ENCODE measurements at regions not wholly inside any gene's neighbourhood (a gene's known extent, or its start where the extent isn't known, plus 50 kb on each side); places are given as distances from the start of the nearest gene placed in this dataset.

DNA sequence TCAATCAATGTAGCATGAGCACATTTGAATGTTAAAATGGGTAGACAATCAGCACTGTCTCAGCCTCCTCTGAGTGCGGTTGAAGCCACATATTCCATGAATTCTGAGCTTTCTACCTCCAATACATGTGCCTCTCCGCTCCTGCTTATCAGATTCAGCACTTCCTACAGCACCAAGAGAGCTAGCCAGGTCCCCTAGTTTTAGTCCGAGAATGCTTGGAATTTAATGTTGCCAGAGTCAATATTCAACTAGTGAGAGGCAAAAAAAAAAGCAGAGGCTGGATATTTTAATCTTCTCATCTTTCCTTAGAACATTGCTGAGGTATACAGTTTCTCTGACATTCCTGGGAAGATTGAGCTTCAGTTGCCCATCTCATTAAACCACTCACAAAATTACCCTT is 1979.1 kb upstream of the CDH9 start:
- no peak overlapping the region for H3K4me3 ChIP-seq (ENCODE audit: low read depth, low read length)
- no peaks in the 10 kb centered on the region for H3K36me3 ChIP-seq (ENCODE audit: control insufficient read depth, insufficient read depth, low read length)

DNA sequence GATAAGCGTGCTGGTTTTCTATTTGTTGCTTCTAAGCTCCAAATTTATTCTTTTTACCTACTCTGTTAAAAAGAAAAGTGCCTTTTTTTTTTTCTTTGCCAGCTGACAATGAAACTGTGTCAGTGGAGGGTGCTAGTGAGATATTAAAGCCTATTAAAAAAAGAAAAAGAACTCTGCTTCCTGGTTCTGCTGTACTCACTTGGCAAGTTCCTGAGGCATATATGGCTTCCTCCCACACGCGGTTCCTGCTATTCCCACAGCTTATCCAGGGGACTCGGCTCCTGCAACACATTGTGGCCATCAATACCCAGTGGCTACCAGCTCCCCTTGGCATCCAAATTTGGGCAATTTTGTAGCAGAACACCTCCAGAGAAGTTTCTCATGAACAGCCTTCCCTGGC is 1977.7 kb upstream of the CDH9 start:
- DNase-seq (ENCODE audit: low read depth in 4 of 6, low spot score in 6 of 6), result no peak
- Histone ChIP-seq H3K27ac (ENCODE audit: low read depth, low read length) (no peak overlapping the region), H3K4me1 (ENCODE audit: control insufficient read depth, insufficient read depth, low read length) (no peaks in the 10 kb centered on the region), H3K4me3 (ENCODE audit: low read depth, low read length) (no peak overlapping the region), H3K27me3 (ENCODE audit: control insufficient read depth, insufficient read depth, low read length) (no peaks in the 10 kb centered on the region), H3K9me3 (ENCODE audit: control insufficient read depth, insufficient read depth, low read length) (no peaks in the 10 kb centered on the region), H3K36me3 (ENCODE audit: control insufficient read depth, insufficient read depth, low read length) (no peaks in the 10 kb centered on the region)
- 88% methylated on average over 3 of the region's 4 CpGs for WGBS (ENCODE audit: insufficient coverage)

More for the DNA sequence above, 1979.1 kb upstream of the CDH9 start:
- H3K4me1 ChIP-seq (ENCODE audit: control insufficient read depth, insufficient read depth, low read length), result no peaks in the 10 kb centered on the region
- no peak overlapping the region for H3K27ac ChIP-seq (ENCODE audit: low read depth, low read length)
- H3K9me3 ChIP-seq (ENCODE audit: control insufficient read depth, insufficient read depth, low read length), result no peaks in the 10 kb centered on the region
- DNase-seq (ENCODE audit: low read depth in 4 of 6, low spot score in 6 of 6), result no peak
- no CpG with 5 or more reads among the region's 3 CpGs for WGBS (ENCODE audit: insufficient coverage)
- no peaks in the 10 kb centered on the region for H3K27me3 ChIP-seq (ENCODE audit: control insufficient read depth, insufficient read depth, low read length)

DNA sequence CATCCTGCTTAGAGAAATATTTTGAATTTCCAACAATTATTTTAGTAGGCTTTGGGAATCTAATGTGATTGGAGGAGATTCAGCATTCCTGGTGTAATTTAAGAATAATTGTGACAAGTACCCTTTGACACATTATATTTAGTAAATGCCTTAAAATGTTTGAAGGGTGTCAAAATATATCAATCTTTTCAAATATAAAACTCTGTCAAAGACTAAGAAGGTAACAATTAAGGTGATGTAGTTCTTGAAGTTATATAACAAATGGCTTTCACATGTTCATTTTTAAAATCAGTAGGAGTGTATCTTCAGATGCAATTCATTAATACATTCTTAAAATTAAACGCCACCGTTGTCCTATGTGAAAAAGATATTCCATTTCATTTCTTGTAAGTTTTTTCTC is 1977.1 kb upstream of the CDH9 start:
- no CpG with 5 or more reads among the region's 2 CpGs for WGBS (ENCODE audit: insufficient coverage)
- no peaks in the 10 kb centered on the region for H3K36me3 ChIP-seq (ENCODE audit: control insufficient read depth, insufficient read depth, low read length)

DNA sequence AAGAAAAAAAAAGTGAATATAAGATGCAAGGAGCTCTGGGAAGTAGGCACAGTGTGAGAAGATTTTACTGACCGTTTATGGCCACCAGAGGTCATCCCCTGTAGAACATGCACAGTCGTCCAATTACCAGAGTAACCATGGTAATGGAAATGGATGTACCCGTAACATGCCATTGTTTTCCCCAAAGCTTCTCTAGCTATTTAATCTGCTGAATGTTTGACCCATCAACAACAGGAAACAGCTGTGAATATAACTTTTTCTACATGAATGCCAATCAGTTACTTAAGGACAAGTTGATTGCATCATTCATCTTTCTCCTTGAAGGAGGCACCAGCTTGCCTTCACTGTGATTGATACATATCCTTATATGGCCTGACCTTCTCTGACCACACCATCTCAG is 1967.0 kb upstream of the CDH9 start:
- Histone ChIP-seq H3K27me3 (ENCODE audit: control insufficient read depth, insufficient read depth, low read length) (no peaks in the 10 kb centered on the region), H3K36me3 (ENCODE audit: control insufficient read depth, insufficient read depth, low read length) (no peaks in the 10 kb centered on the region), H3K27ac (ENCODE audit: low read depth, low read length) (no peak overlapping the region), H3K9me3 (ENCODE audit: control insufficient read depth, insufficient read depth, low read length) (no peaks in the 10 kb centered on the region), H3K4me1 (ENCODE audit: control insufficient read depth, insufficient read depth, low read length) (no peaks in the 10 kb centered on the region), H3K4me3 (ENCODE audit: low read depth, low read length) (no peak overlapping the region)
- WGBS (ENCODE audit: insufficient coverage), result 46% methylated on average over 2 of the region's 3 CpGs
- no peak for DNase-seq (ENCODE audit: low read depth in 4 of 6, low spot score in 6 of 6)

More for the DNA sequence above, 1977.1 kb upstream of the CDH9 start:
- Histone ChIP-seq H3K4me3 (ENCODE audit: low read depth, low read length) (no peak overlapping the region), H3K27me3 (ENCODE audit: control insufficient read depth, insufficient read depth, low read length) (no peaks in the 10 kb centered on the region), H3K27ac (ENCODE audit: low read depth, low read length) (no peak overlapping the region), H3K4me1 (ENCODE audit: control insufficient read depth, insufficient read depth, low read length) (no peaks in the 10 kb centered on the region), H3K9me3 (ENCODE audit: control insufficient read depth, insufficient read depth, low read length) (no peaks in the 10 kb centered on the region)
- DNase-seq (ENCODE audit: low read depth in 4 of 6, low spot score in 6 of 6), result no peak

DNA sequence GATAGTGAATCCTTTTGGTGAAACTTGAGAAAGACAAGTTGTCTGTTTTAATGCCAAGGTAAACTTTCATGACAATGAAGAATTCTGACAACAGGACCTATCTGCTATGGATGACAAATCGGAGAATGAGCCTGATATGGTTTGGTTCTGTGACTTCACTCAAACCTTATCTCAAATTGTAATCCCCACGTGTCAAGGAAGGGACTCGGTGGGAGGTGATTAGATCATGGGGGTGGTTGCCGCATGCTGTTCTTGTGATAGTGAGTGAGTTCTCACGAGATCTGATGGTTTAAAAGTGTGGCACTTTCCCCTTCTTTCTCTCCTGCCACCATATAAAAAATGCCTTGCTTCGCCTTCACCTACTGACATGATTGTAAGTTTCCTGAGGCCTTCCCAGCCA is 1964.1 kb upstream of the CDH9 start:
- Histone ChIP-seq H3K27ac (ENCODE audit: low read depth, low read length) (no peak overlapping the region), H3K4me3 (ENCODE audit: low read depth, low read length) (no peak overlapping the region), H3K4me1 (ENCODE audit: control insufficient read depth, insufficient read depth, low read length) (no peaks in the 10 kb centered on the region), H3K36me3 (ENCODE audit: control insufficient read depth, insufficient read depth, low read length) (no peaks in the 10 kb centered on the region), H3K27me3 (ENCODE audit: control insufficient read depth, insufficient read depth, low read length) (no peaks in the 10 kb centered on the region), H3K9me3 (ENCODE audit: control insufficient read depth, insufficient read depth, low read length) (no peaks in the 10 kb centered on the region)
- no CpG with 5 or more reads among the region's 6 CpGs for WGBS (ENCODE audit: insufficient coverage)
- no peak for DNase-seq (ENCODE audit: low read depth in 4 of 6, low spot score in 6 of 6)

DNA sequence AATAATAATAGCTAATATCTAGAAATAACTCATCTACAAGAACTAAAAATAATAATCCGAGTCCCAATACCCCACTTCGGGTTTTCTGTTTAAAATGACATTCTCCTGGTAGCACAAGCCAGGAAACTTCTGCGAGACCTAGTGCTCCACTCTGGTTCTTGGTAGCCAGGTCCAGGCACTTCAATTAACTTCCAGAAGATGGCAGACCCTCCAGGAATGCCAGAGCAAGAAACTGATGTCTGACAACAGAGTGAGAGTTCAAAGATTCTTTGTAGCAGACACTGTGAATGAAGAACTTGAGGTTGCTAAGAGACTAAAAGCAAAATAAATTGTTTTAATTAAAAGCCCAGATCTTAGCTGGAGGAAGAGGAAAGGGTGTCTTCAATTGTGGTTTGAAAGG is 1963.3 kb upstream of the CDH9 start:
- no peak overlapping the region for H3K27ac ChIP-seq (ENCODE audit: low read depth, low read length)
- H3K9me3 ChIP-seq (ENCODE audit: control insufficient read depth, insufficient read depth, low read length), result no peaks in the 10 kb centered on the region
- H3K4me1 ChIP-seq (ENCODE audit: control insufficient read depth, insufficient read depth, low read length), result no peaks in the 10 kb centered on the region
- WGBS (ENCODE audit: insufficient coverage), result 87% methylated on average over 3 of the region's 3 CpGs
- H3K36me3 ChIP-seq (ENCODE audit: control insufficient read depth, insufficient read depth, low read length), result no peaks in the 10 kb centered on the region
- H3K27me3 ChIP-seq (ENCODE audit: control insufficient read depth, insufficient read depth, low read length), result no peaks in the 10 kb centered on the region
- DNase-seq (ENCODE audit: low read depth in 4 of 6, low spot score in 6 of 6), result no peak
- H3K4me3 ChIP-seq (ENCODE audit: low read depth, low read length), result no peak overlapping the region

DNA sequence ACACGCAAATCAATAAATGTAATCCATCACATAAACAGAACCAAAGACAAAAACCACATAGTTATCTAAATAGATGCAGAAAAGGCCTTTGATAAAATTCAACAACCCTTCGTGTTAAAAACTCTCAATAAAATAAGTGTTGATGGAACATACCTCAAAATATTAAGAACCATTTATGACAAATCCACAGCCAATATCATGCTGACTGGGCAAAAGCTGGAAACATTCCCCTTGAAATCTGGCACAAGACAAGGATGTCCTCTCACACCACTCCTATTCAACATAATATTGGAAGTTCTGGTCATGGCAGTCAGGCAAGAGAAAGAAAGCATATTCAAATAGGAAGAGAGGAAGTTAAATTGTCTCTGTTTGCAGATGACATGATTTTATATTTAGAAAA is 1946.3 kb upstream of the CDH9 start:
- H3K9me3 ChIP-seq (ENCODE audit: control insufficient read depth, insufficient read depth, low read length), result peaks cover 1% of the 10 kb centered on the region
- no peak for DNase-seq (ENCODE audit: low read depth in 4 of 6, low spot score in 6 of 6)
- no CpG with 5 or more reads among the region's 2 CpGs for WGBS (ENCODE audit: insufficient coverage)
- H3K4me3 ChIP-seq (ENCODE audit: low read depth, low read length), result no peak overlapping the region
- no peaks in the 10 kb centered on the region for H3K36me3 ChIP-seq (ENCODE audit: control insufficient read depth, insufficient read depth, low read length)
- no peaks in the 10 kb centered on the region for H3K27me3 ChIP-seq (ENCODE audit: control insufficient read depth, insufficient read depth, low read length)
- no peaks in the 10 kb centered on the region for H3K4me1 ChIP-seq (ENCODE audit: control insufficient read depth, insufficient read depth, low read length)
- no peak overlapping the region for H3K27ac ChIP-seq (ENCODE audit: low read depth, low read length)

DNA sequence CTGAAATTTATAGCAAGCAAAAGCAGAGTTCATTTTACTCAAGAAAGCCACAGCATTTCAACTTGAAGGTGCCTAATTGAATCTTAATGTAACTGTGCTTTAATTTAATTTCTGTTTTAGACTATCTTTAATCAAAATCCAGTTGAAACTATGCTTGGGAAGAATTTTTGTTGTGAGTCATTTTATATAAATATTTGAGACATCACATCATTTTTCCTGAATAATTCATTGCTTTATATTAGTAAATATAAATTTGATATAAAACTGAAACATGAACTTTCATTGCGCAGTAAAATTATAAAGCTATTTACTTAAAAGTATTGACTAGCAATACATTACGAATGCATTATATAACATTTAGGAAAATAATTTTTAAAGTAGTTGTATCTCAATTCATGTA is 1937.1 kb upstream of the CDH9 start:
- WGBS (ENCODE audit: insufficient coverage), result no CpG with 5 or more reads among the region's 2 CpGs

DNA sequence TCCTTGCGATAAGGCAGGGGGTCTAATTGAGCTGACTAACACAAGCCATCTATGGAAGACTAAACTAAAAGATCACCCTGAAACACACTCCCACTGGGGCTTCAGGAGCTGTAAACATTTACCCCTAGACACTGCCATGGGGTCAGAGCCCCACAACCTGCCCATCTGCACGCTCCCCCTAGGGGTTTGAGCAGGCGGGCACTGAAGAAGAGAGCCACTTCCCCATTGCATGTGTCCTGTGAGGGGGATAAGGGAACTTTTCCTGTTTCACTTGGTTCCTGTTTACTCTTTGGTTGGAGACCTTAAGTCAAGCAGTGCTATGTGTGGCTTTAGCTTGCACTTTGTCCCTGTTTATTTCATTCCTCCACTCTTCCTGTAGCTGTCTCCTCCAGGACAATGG is 1929.5 kb upstream of the CDH9 start:
- Histone ChIP-seq H3K36me3 (ENCODE audit: control insufficient read depth, insufficient read depth, low read length) (no peaks in the 10 kb centered on the region), H3K27me3 (ENCODE audit: control insufficient read depth, insufficient read depth, low read length) (no peaks in the 10 kb centered on the region), H3K4me1 (ENCODE audit: control insufficient read depth, insufficient read depth, low read length) (no peaks in the 10 kb centered on the region), H3K4me3 (ENCODE audit: low read depth, low read length) (no peak overlapping the region), H3K27ac (ENCODE audit: low read depth, low read length) (no peak overlapping the region), H3K9me3 (ENCODE audit: control insufficient read depth, insufficient read depth, low read length) (no peaks in the 10 kb centered on the region)
- WGBS (ENCODE audit: insufficient coverage), result 100% methylated on average over 1 of the region's 3 CpGs
- DNase-seq (ENCODE audit: low read depth in 4 of 6, low spot score in 6 of 6), result no peak

More for the DNA sequence above, 1937.1 kb upstream of the CDH9 start:
- Histone ChIP-seq H3K4me3 (ENCODE audit: low read depth, low read length) (no peak overlapping the region), H3K27ac (ENCODE audit: low read depth, low read length) (no peak overlapping the region), H3K9me3 (ENCODE audit: control insufficient read depth, insufficient read depth, low read length) (no peaks in the 10 kb centered on the region), H3K4me1 (ENCODE audit: control insufficient read depth, insufficient read depth, low read length) (no peaks in the 10 kb centered on the region), H3K36me3 (ENCODE audit: control insufficient read depth, insufficient read depth, low read length) (no peaks in the 10 kb centered on the region), H3K27me3 (ENCODE audit: control insufficient read depth, insufficient read depth, low read length) (no peaks in the 10 kb centered on the region)
- no peak for DNase-seq (ENCODE audit: low read depth in 4 of 6, low spot score in 6 of 6)

DNA sequence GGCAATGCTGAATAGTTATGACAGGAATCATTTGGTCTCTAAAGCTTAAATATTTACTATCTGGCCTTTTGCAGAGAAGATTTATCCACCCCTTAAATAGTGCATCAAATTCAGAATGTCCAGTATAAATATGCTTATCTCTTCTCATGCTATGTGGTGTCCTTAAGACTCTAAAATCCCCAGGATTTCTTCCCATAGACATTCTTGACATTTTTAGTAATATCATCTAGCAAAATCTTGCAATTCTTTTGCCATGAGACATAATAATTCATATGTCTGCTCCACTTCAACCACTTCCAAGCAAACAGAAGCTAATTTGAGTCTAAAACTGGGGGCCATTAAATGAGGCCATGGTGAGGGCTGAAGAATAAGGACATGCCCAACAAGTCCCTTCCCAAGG is 1923.4 kb upstream of the CDH9 start:
- H3K9me3 ChIP-seq (ENCODE audit: control insufficient read depth, insufficient read depth, low read length), result no peaks in the 10 kb centered on the region
- no peaks in the 10 kb centered on the region for H3K27me3 ChIP-seq (ENCODE audit: control insufficient read depth, insufficient read depth, low read length)
- DNase-seq (ENCODE audit: low read depth in 4 of 6, low spot score in 6 of 6), result no peak
- no peak overlapping the region for H3K27ac ChIP-seq (ENCODE audit: low read depth, low read length)
- no peaks in the 10 kb centered on the region for H3K36me3 ChIP-seq (ENCODE audit: control insufficient read depth, insufficient read depth, low read length)
- no peaks in the 10 kb centered on the region for H3K4me1 ChIP-seq (ENCODE audit: control insufficient read depth, insufficient read depth, low read length)
- H3K4me3 ChIP-seq (ENCODE audit: low read depth, low read length), result no peak overlapping the region

Measured in spinal cord (tissue), 9 donors.